Tibial nerve (tissue), 4 donors: ENCODE measurements at regions not wholly inside any gene's neighbourhood (a gene's known extent, or its start where the extent isn't known, plus 50 kb on each side); places are given as distances from the start of the nearest gene placed in this dataset.

Source experiments
- EP300 ChIP-seq, 2 donors: sonication (generic); formaldehyde crosslinking; IDR thresholded peaks; one replicate each; pipeline ENCODE4 v1.6.1; 2017; ENCODE audit warnings: antibody characterized with exemption in 2 of 2, mild to moderate bottlenecking in 1 of 2
- POLR2A ChIP-seq, 2 donors: fragments of 450-650 bp; IDR thresholded peaks; one replicate each; pipeline ENCODE4 v1.6.1; 2017; ENCODE audit warnings: antibody characterized with exemption in 2 of 2, mild to moderate bottlenecking in 2 of 2, moderate library complexity in 2 of 2
- TF ChIP-seq, protein P1 (sequence below), 5 experiments: fragments of 200-600 bp in 3 of 5; fragments of 450-650 bp in 2 of 5; sonication (generic) in 3 of 5; IDR thresholded peaks; one replicate each; pipeline ENCODE4 v1.5.1; 2016 to 2019; ENCODE audit warnings: antibody characterized with exemption in 5 of 5, mild to moderate bottlenecking in 3 of 5, moderate library complexity in 2 of 5

- TF ChIP-seq, protein P1, sequence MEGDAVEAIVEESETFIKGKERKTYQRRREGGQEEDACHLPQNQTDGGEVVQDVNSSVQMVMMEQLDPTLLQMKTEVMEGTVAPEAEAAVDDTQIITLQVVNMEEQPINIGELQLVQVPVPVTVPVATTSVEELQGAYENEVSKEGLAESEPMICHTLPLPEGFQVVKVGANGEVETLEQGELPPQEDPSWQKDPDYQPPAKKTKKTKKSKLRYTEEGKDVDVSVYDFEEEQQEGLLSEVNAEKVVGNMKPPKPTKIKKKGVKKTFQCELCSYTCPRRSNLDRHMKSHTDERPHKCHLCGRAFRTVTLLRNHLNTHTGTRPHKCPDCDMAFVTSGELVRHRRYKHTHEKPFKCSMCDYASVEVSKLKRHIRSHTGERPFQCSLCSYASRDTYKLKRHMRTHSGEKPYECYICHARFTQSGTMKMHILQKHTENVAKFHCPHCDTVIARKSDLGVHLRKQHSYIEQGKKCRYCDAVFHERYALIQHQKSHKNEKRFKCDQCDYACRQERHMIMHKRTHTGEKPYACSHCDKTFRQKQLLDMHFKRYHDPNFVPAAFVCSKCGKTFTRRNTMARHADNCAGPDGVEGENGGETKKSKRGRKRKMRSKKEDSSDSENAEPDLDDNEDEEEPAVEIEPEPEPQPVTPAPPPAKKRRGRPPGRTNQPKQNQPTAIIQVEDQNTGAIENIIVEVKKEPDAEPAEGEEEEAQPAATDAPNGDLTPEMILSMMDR (IDR thresholded peaks at IDR 0.05): no peak
- no peak for TF ChIP-seq EP300 (IDR thresholded peaks at IDR 0.05)
- no peak for TF ChIP-seq POLR2A (IDR thresholded peaks at IDR 0.05)
Measured at GRCh38 chr17:56083475-56083874, 69.8 kb upstream of the ANKFN1 start.
